ENCODE measurements at regions not wholly inside any gene's neighbourhood (a gene's known extent, or its start where the extent isn't known, plus 50 kb on each side); places are given as distances from the start of the nearest gene placed in this dataset.

DNA sequence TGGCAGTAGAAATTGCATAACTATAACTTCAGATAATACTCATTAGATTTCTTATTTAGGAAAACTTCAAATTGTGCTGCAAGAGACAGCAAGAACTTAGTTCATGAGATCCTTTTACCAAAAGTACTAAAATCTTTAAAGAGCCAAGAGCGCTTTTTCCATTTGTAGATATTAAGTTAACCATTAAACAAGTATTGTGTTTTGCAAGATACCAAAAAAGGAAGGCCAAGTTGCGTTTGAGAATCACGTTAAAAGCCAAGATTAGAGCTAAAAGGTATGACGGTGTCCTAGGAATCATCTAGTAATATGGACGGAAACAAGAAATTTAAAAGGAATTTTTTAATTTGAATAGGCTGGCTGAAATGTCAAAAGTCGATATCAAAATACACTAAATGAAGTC is 361.3 kb upstream of the LYPLAL1 start:
- Histone ChIP-seq H3K27ac (ENCODE audit: insufficient read depth in 1 of 2, low read depth in 1 of 2, low read length in 2 of 2, poor library complexity in 1 of 2, severe bottlenecking in 2 of 2) (no peak overlapping the region), H3K4me3 (ENCODE audit: control insufficient read depth in 1 of 7, extremely low read depth in 1 of 7, insufficient read depth in 4 of 7, low read depth in 2 of 7, low read length in 6 of 7) (no peak overlapping the region), H3K36me3 (ENCODE audit: control insufficient read depth in 4 of 4, insufficient read depth in 4 of 4, low read length in 3 of 4) (no peaks in the 10 kb centered on the region), H3K4me1 (ENCODE audit: control extremely low read depth in 1 of 4, control insufficient read depth in 4 of 4, insufficient read depth in 4 of 4, low read length in 3 of 4) (no peaks in the 10 kb centered on the region), H3K27me3 (replicated peaks in 2 of 5; ENCODE audit: control insufficient read depth in 4 of 5, insufficient read depth in 5 of 5, low read length in 4 of 5) (no peaks in the 10 kb centered on the region), H3K9me3 (ENCODE audit: control extremely low read depth in 1 of 5, control insufficient read depth in 4 of 5, insufficient read depth in 2 of 5, low read depth in 1 of 5, low read length in 4 of 5) (no peaks in the 10 kb centered on the region)
- CTCF ChIA-PET, result no interaction called here
- DNase-seq, result no peak
- POLR2A ChIA-PET, result no interaction called here
- 97% methylated on average over 3 of the region's 6 CpGs for WGBS (ENCODE audit: insufficient coverage)

DNA sequence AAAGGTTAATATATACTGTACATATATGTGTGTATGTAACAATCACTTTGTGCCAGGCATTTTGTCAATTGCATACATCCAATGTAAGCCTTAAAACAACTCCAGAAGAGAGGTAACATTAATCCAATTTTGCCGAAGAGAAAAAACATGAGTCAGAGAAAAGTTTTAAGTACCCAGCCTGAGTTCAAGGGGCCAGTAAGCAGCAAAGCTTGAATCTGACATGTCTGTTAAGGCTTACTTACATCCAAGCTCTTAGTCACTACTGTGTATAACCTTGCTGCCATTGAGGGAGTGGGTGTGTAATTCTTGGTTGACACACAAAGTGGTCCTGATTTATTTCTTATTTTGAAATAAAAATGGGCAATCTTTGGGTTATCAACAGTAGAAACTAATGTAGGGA is 360.4 kb upstream of the LYPLAL1 start:
- no peaks in the 10 kb centered on the region for H3K9me3 ChIP-seq (ENCODE audit: control extremely low read depth in 1 of 5, control insufficient read depth in 4 of 5, insufficient read depth in 2 of 5, low read depth in 1 of 5, low read length in 4 of 5)
- no peaks in the 10 kb centered on the region for H3K4me1 ChIP-seq (ENCODE audit: control extremely low read depth in 1 of 4, control insufficient read depth in 4 of 4, insufficient read depth in 4 of 4, low read length in 3 of 4)
- no peaks in the 10 kb centered on the region for H3K27me3 ChIP-seq (replicated peaks in 2 of 5; ENCODE audit: control insufficient read depth in 4 of 5, insufficient read depth in 5 of 5, low read length in 4 of 5)
- no peak overlapping the region for H3K27ac ChIP-seq (ENCODE audit: insufficient read depth in 1 of 2, low read depth in 1 of 2, low read length in 2 of 2, poor library complexity in 1 of 2, severe bottlenecking in 2 of 2)
- no peak overlapping the region for H3K4me3 ChIP-seq (ENCODE audit: control insufficient read depth in 1 of 7, extremely low read depth in 1 of 7, insufficient read depth in 4 of 7, low read depth in 2 of 7, low read length in 6 of 7)
- WGBS (ENCODE audit: insufficient coverage), result 100% methylated on average over 1 of the region's 1 CpG
- CTCF ChIA-PET, result no interaction called here
- POLR2A ChIA-PET, result no interaction called here
- no peak for DNase-seq
- H3K36me3 ChIP-seq (ENCODE audit: control insufficient read depth in 4 of 4, insufficient read depth in 4 of 4, low read length in 3 of 4), result no peaks in the 10 kb centered on the region

DNA sequence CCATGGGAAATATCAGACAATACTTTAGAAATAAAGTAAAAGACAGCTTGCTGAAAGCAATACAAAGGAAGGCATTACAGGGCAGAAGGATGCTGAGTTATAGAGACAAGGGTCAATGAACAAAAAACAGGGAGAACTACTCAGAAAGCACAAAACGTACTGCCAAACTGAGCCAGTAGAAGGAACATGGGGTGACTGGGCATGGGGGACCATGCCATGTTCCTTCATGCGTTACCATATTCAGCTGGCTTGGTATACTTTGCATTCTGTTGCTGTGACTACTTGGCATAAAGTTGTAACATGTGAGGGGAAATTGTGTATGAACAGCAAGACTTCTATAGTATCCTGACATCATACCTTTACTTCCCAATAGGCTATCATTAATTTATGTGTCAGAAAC is 358.6 kb upstream of the LYPLAL1 start:
- Histone ChIP-seq H3K27me3 (replicated peaks in 2 of 5; ENCODE audit: control insufficient read depth in 4 of 5, insufficient read depth in 5 of 5, low read length in 4 of 5) (no peaks in the 10 kb centered on the region), H3K4me3 (ENCODE audit: control insufficient read depth in 1 of 7, extremely low read depth in 1 of 7, insufficient read depth in 4 of 7, low read depth in 2 of 7, low read length in 6 of 7) (no peak overlapping the region), H3K27ac (ENCODE audit: insufficient read depth in 1 of 2, low read depth in 1 of 2, low read length in 2 of 2, poor library complexity in 1 of 2, severe bottlenecking in 2 of 2) (no peak overlapping the region), H3K9me3 (ENCODE audit: control extremely low read depth in 1 of 5, control insufficient read depth in 4 of 5, insufficient read depth in 2 of 5, low read depth in 1 of 5, low read length in 4 of 5) (no peaks in the 10 kb centered on the region), H3K4me1 (ENCODE audit: control extremely low read depth in 1 of 4, control insufficient read depth in 4 of 4, insufficient read depth in 4 of 4, low read length in 3 of 4) (no peaks in the 10 kb centered on the region), H3K36me3 (ENCODE audit: control insufficient read depth in 4 of 4, insufficient read depth in 4 of 4, low read length in 3 of 4) (no peaks in the 10 kb centered on the region)
- no peak for DNase-seq
- ChIA-PET POLR2A (no interaction called here), CTCF (no interaction called here)
- 94% methylated on average over 2 of the region's 2 CpGs for WGBS (ENCODE audit: insufficient coverage)

GRCh38 chr1:218817071-218817470 is 356.6 kb upstream of the LYPLAL1 start:
- Histone ChIP-seq H3K4me1 (ENCODE audit: control extremely low read depth in 1 of 4, control insufficient read depth in 4 of 4, insufficient read depth in 4 of 4, low read length in 3 of 4) (no peaks in the 10 kb centered on the region), H3K27me3 (replicated peaks in 2 of 5; ENCODE audit: control insufficient read depth in 4 of 5, insufficient read depth in 5 of 5, low read length in 4 of 5) (no peaks in the 10 kb centered on the region), H3K4me3 (ENCODE audit: control insufficient read depth in 1 of 7, extremely low read depth in 1 of 7, insufficient read depth in 4 of 7, low read depth in 2 of 7, low read length in 6 of 7) (no peak overlapping the region), H3K9me3 (ENCODE audit: control extremely low read depth in 1 of 5, control insufficient read depth in 4 of 5, insufficient read depth in 2 of 5, low read depth in 1 of 5, low read length in 4 of 5) (no peaks in the 10 kb centered on the region), H3K36me3 (ENCODE audit: control insufficient read depth in 4 of 4, insufficient read depth in 4 of 4, low read length in 3 of 4) (no peaks in the 10 kb centered on the region), H3K27ac (ENCODE audit: insufficient read depth in 1 of 2, low read depth in 1 of 2, low read length in 2 of 2, poor library complexity in 1 of 2, severe bottlenecking in 2 of 2) (no peak overlapping the region)
- ChIA-PET CTCF (no interaction called here), POLR2A (no interaction called here)
- 83% methylated on average over 3 of the region's 4 CpGs for WGBS (ENCODE audit: insufficient coverage)
- DNase-seq, result no peak

DNA sequence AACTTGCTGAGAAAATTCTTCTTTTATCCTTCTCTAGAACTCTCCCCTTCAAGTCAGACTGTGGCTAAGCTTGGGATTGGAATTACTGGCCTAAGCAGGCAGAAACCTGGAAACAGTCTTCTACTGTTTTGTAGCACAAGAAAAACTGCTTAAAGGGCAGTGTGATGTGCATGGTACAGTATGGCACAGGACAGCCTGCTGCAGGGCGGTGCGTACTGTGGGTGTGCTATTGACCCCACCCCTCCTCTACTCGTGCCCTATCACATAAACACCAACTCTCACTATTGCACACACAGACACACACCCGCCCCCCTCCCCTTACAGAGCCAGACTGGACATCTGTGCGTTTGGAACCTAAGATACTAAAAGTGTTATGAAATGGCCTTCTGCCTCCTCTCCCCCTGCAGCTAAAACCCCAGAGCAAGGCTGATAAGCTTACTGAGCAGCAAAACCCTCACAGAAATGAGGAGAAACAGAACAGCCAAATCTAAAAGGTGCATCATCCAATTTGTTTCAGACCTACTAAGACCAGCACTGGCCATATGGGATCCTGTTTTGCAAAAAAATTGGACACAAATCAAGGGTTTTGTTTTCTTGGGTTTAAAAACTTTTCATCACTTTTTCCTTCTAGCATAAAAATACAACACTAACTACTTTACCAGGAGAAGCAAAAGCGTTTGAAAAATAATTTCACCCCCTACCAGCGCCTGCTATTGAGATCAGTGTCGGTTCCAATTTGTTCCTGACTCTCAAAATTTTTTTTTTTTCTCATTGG is 355.8 kb upstream of the LYPLAL1 start:
- no peaks in the 10 kb centered on the region for H3K9me3 ChIP-seq (ENCODE audit: control extremely low read depth in 1 of 5, control insufficient read depth in 4 of 5, insufficient read depth in 2 of 5, low read depth in 1 of 5, low read length in 4 of 5)
- no peaks in the 10 kb centered on the region for H3K27me3 ChIP-seq (replicated peaks in 2 of 5; ENCODE audit: control insufficient read depth in 4 of 5, insufficient read depth in 5 of 5, low read length in 4 of 5)
- 100% methylated on average over 2 of the region's 8 CpGs for WGBS (ENCODE audit: insufficient coverage)
- H3K27ac ChIP-seq (ENCODE audit: insufficient read depth in 1 of 2, low read depth in 1 of 2, low read length in 2 of 2, poor library complexity in 1 of 2, severe bottlenecking in 2 of 2), result no peak overlapping the region
- CTCF ChIA-PET, result no interaction called here
- H3K4me1 ChIP-seq (ENCODE audit: control extremely low read depth in 1 of 4, control insufficient read depth in 4 of 4, insufficient read depth in 4 of 4, low read length in 3 of 4), result no peaks in the 10 kb centered on the region
- H3K4me3 ChIP-seq (ENCODE audit: control insufficient read depth in 1 of 7, extremely low read depth in 1 of 7, insufficient read depth in 4 of 7, low read depth in 2 of 7, low read length in 6 of 7), result no peak overlapping the region
- DNase-seq, result no peak
- POLR2A ChIA-PET, result no interaction called here
- no peaks in the 10 kb centered on the region for H3K36me3 ChIP-seq (ENCODE audit: control insufficient read depth in 4 of 4, insufficient read depth in 4 of 4, low read length in 3 of 4)

DNA sequence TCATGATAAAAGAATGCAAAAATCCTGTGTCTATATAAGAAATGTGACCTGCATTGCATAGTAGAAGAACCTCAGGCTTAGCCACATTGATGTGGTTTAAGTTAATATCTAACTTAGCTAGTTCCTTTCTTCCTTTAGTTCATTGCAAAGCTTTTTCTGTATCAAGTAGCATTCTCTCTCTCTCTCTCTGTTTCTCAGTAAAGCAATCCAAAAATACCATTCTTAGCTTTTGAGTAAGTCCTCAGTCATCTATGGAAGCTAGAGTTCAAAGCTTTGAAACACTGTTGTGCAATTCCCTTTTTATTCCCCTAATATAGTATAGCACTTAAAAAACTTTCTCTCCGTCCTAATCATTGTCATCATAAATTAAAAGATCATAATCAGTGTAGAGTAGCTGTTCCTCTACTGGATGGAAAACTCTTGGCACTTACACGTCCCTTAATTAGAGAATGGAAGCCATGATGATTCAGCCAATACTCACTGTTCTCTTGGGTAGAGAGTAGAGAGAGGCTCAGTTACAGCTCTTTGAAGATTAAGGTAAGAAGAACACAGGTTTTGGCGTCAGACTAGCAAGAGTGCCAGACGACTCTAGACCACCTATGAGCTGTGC is 350.3 kb upstream of the LYPLAL1 start:
- no peak for DNase-seq
- no peaks in the 10 kb centered on the region for H3K4me1 ChIP-seq (ENCODE audit: control extremely low read depth in 1 of 4, control insufficient read depth in 4 of 4, insufficient read depth in 4 of 4, low read length in 3 of 4)
- WGBS (ENCODE audit: insufficient coverage), result 90% methylated on average over 3 of the region's 4 CpGs
- no peaks in the 10 kb centered on the region for H3K27me3 ChIP-seq (replicated peaks in 2 of 5; ENCODE audit: control insufficient read depth in 4 of 5, insufficient read depth in 5 of 5, low read length in 4 of 5)
- POLR2A ChIA-PET, result no interaction called here
- CTCF ChIA-PET, result no interaction called here
- no peak overlapping the region for H3K4me3 ChIP-seq (ENCODE audit: control insufficient read depth in 1 of 7, extremely low read depth in 1 of 7, insufficient read depth in 4 of 7, low read depth in 2 of 7, low read length in 6 of 7)
- H3K9me3 ChIP-seq (ENCODE audit: control extremely low read depth in 1 of 5, control insufficient read depth in 4 of 5, insufficient read depth in 2 of 5, low read depth in 1 of 5, low read length in 4 of 5), result no peaks in the 10 kb centered on the region
- no peaks in the 10 kb centered on the region for H3K36me3 ChIP-seq (ENCODE audit: control insufficient read depth in 4 of 4, insufficient read depth in 4 of 4, low read length in 3 of 4)
- no peak overlapping the region for H3K27ac ChIP-seq (ENCODE audit: insufficient read depth in 1 of 2, low read depth in 1 of 2, low read length in 2 of 2, poor library complexity in 1 of 2, severe bottlenecking in 2 of 2)

GRCh38 chr1:218827486-218827885 is 346.2 kb upstream of the LYPLAL1 start:
- Histone ChIP-seq H3K9me3 (ENCODE audit: control extremely low read depth in 1 of 5, control insufficient read depth in 4 of 5, insufficient read depth in 2 of 5, low read depth in 1 of 5, low read length in 4 of 5) (no peaks in the 10 kb centered on the region), H3K4me1 (ENCODE audit: control extremely low read depth in 1 of 4, control insufficient read depth in 4 of 4, insufficient read depth in 4 of 4, low read length in 3 of 4) (no peaks in the 10 kb centered on the region), H3K36me3 (ENCODE audit: control insufficient read depth in 4 of 4, insufficient read depth in 4 of 4, low read length in 3 of 4) (no peaks in the 10 kb centered on the region), H3K27me3 (replicated peaks in 2 of 5; ENCODE audit: control insufficient read depth in 4 of 5, insufficient read depth in 5 of 5, low read length in 4 of 5) (no peaks in the 10 kb centered on the region), H3K27ac (ENCODE audit: insufficient read depth in 1 of 2, low read depth in 1 of 2, low read length in 2 of 2, poor library complexity in 1 of 2, severe bottlenecking in 2 of 2) (no peak overlapping the region), H3K4me3 (ENCODE audit: control insufficient read depth in 1 of 7, extremely low read depth in 1 of 7, insufficient read depth in 4 of 7, low read depth in 2 of 7, low read length in 6 of 7) (no peak overlapping the region)
- DNase-seq, result no peak
- CTCF ChIA-PET, result no interaction called here
- POLR2A ChIA-PET, result no interaction called here
